ENCODE measurements at regions not wholly inside any gene's neighbourhood (a gene's known extent, or its start where the extent isn't known, plus 50 kb on each side); places are given as distances from the start of the nearest gene placed in this dataset.

DNA sequence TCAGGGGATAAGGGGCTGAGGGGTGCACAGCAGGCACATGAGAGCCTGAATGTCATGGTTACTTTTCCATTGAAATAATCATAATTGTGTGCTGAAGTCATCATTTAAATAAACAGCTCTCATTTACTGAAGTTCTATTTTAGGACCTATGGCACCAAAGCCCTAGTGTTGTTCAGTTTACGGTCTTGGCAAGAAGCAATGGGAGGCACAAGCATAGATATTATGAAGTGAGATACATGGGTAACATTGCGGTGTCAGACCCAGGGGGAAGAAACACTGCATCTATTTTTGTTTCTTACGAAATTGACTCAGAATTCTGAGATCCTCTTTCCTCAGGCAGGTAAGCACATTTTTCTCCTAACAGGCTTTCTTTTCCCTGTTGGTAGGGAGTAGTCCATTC is 437.8 kb upstream of the PROX1 start:
- Histone ChIP-seq H3K4me1 (ENCODE audit: insufficient read depth) (no peaks in the 10 kb centered on the region), H3K27ac (no peak overlapping the region), H2AFZ (no peak overlapping the region), H4K20me1 (ENCODE audit: insufficient read depth, poor library complexity, severe bottlenecking) (no peaks in the 10 kb centered on the region), H3K36me3 (replicated peaks; ENCODE audit: insufficient read depth, low read depth) (no peaks in the 10 kb centered on the region), H3K4me2 (no peak overlapping the region), H3K9me3 (ENCODE audit: low read depth) (no peaks in the 10 kb centered on the region), H3K27me3 (no peaks in the 10 kb centered on the region), H3K9me2 (replicated peaks; ENCODE audit: insufficient read depth) (no peaks in the 10 kb centered on the region), H3K4me3 (no peak overlapping the region), H3K79me2 (no peaks in the 10 kb centered on the region)
- WGBS (ENCODE audit: low lambda C conversion rate, missing lambda C conversion rate) = 99% methylated on average over 3 of the region's 3 CpGs
- no peak for TF ChIP-seq EZH2 (IDR thresholded peaks at IDR 0.05; ENCODE audit: borderline replicate concordance)
- TF ChIP-seq, protein P1, sequence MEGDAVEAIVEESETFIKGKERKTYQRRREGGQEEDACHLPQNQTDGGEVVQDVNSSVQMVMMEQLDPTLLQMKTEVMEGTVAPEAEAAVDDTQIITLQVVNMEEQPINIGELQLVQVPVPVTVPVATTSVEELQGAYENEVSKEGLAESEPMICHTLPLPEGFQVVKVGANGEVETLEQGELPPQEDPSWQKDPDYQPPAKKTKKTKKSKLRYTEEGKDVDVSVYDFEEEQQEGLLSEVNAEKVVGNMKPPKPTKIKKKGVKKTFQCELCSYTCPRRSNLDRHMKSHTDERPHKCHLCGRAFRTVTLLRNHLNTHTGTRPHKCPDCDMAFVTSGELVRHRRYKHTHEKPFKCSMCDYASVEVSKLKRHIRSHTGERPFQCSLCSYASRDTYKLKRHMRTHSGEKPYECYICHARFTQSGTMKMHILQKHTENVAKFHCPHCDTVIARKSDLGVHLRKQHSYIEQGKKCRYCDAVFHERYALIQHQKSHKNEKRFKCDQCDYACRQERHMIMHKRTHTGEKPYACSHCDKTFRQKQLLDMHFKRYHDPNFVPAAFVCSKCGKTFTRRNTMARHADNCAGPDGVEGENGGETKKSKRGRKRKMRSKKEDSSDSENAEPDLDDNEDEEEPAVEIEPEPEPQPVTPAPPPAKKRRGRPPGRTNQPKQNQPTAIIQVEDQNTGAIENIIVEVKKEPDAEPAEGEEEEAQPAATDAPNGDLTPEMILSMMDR (IDR thresholded peaks at IDR 0.05; ENCODE audit: poor library complexity) = no peak
- TF ChIP-seq EZH2phosphoT487 (IDR thresholded peaks at IDR 0.05; ENCODE audit: low read depth, severe bottlenecking, unreplicated experiment) = no peak
- no peak for DNase-seq (ENCODE audit: low spot score)

DNA sequence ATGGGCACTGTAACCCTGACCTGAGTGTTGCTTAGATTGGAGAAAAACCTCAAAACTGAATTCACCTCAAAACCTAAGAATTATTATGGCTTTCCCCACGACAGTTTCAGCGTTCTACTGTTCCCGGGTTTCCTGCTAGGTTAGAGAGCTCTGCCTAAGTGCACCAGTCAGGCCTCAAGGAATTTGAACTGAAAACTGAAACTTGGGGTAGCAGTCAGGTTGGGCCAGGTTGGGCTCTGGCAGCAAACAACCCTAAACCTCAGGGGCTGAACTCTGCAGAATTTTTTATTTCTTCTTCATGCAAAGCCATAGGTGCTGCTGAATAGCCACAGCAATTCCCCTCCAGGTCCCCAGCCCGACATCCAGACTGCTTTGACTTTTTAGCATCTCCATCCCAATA is 437.0 kb upstream of the PROX1 start:
- DNase-seq (ENCODE audit: low spot score) = no peak
- Histone ChIP-seq H3K36me3 (replicated peaks; ENCODE audit: insufficient read depth, low read depth) (no peaks in the 10 kb centered on the region), H3K4me2 (no peak overlapping the region), H3K27me3 (no peaks in the 10 kb centered on the region), H3K9me2 (replicated peaks; ENCODE audit: insufficient read depth) (no peaks in the 10 kb centered on the region), H3K9me3 (ENCODE audit: low read depth) (no peaks in the 10 kb centered on the region), H3K79me2 (no peaks in the 10 kb centered on the region), H2AFZ (no peak overlapping the region), H3K27ac (no peak overlapping the region), H4K20me1 (ENCODE audit: insufficient read depth, poor library complexity, severe bottlenecking) (no peaks in the 10 kb centered on the region), H3K4me3 (no peak overlapping the region), H3K4me1 (ENCODE audit: insufficient read depth) (no peaks in the 10 kb centered on the region)
- TF ChIP-seq EZH2phosphoT487 (IDR thresholded peaks at IDR 0.05; ENCODE audit: low read depth, severe bottlenecking, unreplicated experiment) (no peak), EZH2 (IDR thresholded peaks at IDR 0.05; ENCODE audit: borderline replicate concordance) (no peak)
- TF ChIP-seq, protein P1 (IDR thresholded peaks at IDR 0.05; ENCODE audit: poor library complexity) = no peak
- WGBS (ENCODE audit: low lambda C conversion rate, missing lambda C conversion rate) = 88% methylated on average over 4 of the region's 4 CpGs

DNA sequence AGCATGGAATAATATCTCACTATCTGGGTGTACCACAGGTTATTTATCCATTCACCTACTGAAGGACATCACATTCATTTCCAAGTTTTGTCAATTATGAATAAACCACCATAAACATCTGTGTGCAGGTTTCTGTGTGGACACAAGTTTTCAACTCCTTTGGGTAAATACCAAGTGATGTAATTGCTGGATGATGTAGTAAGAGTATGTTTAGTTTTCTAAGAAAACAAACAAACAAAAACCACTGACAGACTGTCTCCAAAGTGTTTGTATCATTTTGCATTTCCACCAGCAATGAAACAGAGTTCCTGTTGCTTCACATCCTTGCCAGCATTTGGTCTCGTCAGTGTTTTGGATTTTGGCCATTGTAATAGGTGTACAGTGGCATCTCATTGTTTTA is 435.7 kb upstream of the PROX1 start:
- no peaks in the 10 kb centered on the region for H3K36me3 ChIP-seq (replicated peaks; ENCODE audit: insufficient read depth, low read depth)
- H2AFZ ChIP-seq = no peak overlapping the region
- no peaks in the 10 kb centered on the region for H3K9me3 ChIP-seq (ENCODE audit: low read depth)
- no peak overlapping the region for H3K4me3 ChIP-seq
- H3K4me1 ChIP-seq (ENCODE audit: insufficient read depth) = no peaks in the 10 kb centered on the region
- H3K27me3 ChIP-seq = no peaks in the 10 kb centered on the region
- no peaks in the 10 kb centered on the region for H3K9me2 ChIP-seq (replicated peaks; ENCODE audit: insufficient read depth)
- 100% methylated on average over 1 of the region's 1 CpG for WGBS (ENCODE audit: low lambda C conversion rate, missing lambda C conversion rate)
- H3K4me2 ChIP-seq = no peak overlapping the region
- no peak overlapping the region for H3K27ac ChIP-seq
- H4K20me1 ChIP-seq (ENCODE audit: insufficient read depth, poor library complexity, severe bottlenecking) = no peaks in the 10 kb centered on the region
- TF ChIP-seq, protein P1 (IDR thresholded peaks at IDR 0.05; ENCODE audit: poor library complexity) = no peak
- TF ChIP-seq EZH2phosphoT487 (IDR thresholded peaks at IDR 0.05; ENCODE audit: low read depth, severe bottlenecking, unreplicated experiment) (no peak), EZH2 (IDR thresholded peaks at IDR 0.05; ENCODE audit: borderline replicate concordance) (no peak)
- no peaks in the 10 kb centered on the region for H3K79me2 ChIP-seq
- DNase-seq (ENCODE audit: low spot score) = no peak

DNA sequence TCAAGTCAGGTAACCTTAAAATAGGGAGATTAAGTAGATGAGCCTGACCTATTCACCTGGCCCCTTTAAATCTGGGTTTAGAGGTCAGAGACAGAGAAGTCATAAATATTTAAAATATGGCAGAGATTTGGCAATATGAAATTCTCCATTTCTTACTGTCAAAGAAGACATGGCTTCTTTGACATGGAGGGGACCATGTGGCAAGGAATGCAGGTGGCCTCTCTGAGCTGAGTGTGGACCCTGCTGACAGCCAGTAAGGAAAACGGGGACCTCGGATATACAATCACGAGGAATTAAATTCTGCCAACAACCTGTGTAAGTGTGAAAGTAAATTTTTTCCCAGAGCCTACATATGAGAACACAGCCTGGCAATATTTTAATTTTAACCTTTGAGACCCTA is 427.5 kb upstream of the PROX1 start:
- no peaks in the 10 kb centered on the region for H3K36me3 ChIP-seq (replicated peaks; ENCODE audit: insufficient read depth, low read depth)
- no peaks in the 10 kb centered on the region for H3K9me2 ChIP-seq (replicated peaks; ENCODE audit: insufficient read depth)
- DNase-seq (ENCODE audit: low spot score) = no peak

More for the DNA sequence above, 427.5 kb upstream of the PROX1 start:
- 93% methylated on average over 3 of the region's 3 CpGs for WGBS (ENCODE audit: low lambda C conversion rate, missing lambda C conversion rate)
- Histone ChIP-seq H3K4me1 (ENCODE audit: insufficient read depth) (no peaks in the 10 kb centered on the region), H3K4me2 (no peak overlapping the region), H3K9me3 (ENCODE audit: low read depth) (peaks cover 4% of the 10 kb centered on the region), H2AFZ (no peak overlapping the region), H3K79me2 (no peaks in the 10 kb centered on the region), H3K4me3 (no peak overlapping the region), H4K20me1 (ENCODE audit: insufficient read depth, poor library complexity, severe bottlenecking) (no peaks in the 10 kb centered on the region), H3K27me3 (no peaks in the 10 kb centered on the region), H3K27ac (no peak overlapping the region)
- TF ChIP-seq, protein P1 (IDR thresholded peaks at IDR 0.05; ENCODE audit: poor library complexity) = no peak
- TF ChIP-seq EZH2phosphoT487 (IDR thresholded peaks at IDR 0.05; ENCODE audit: low read depth, severe bottlenecking, unreplicated experiment) (no peak), EZH2 (IDR thresholded peaks at IDR 0.05; ENCODE audit: borderline replicate concordance) (no peak)

Data from hepatocyte (in vitro differentiated cells).